H1 (cell line): ENCODE measurements at regions not wholly inside any gene's neighbourhood (a gene's known extent, or its start where the extent isn't known, plus 50 kb on each side); places are given as distances from the start of the nearest gene placed in this dataset.

Experiments used
- CTCF ChIA-PET: fragments of 300-600 bp; sonication (Branson Sonifier 250); formaldehyde crosslinking; loops from one replicate; lab custom pipeline; 2021; ENCODE audit not compliant: partially characterized antibody; lab: Charles Lee
- POLR2A ChIA-PET: fragments of 300-600 bp; sonication (Branson Sonifier 250); formaldehyde crosslinking; loops from one replicate; lab custom pipeline; 2021; ENCODE audit warnings: inconsistent platforms; ENCODE audit not compliant: partially characterized antibody; lab: Charles Lee
- DNase-seq, 2 experiments: peaks; one replicate each; pipeline versions ENCODE4 v3.0.0 to v3.0.0-alpha.2; 2010 to 2022; ENCODE audit warnings: low spot score in 2 of 2, low read depth in 1 of 2, mixed read lengths in 1 of 2
- FAIRE-seq: peaks from 2 replicates; lab custom pipeline; 2011; peaks lifted over from hg19 to GRCh38; lab: Jason Lieb, UNC
- H2AFZ ChIP-seq: 2 replicates; pipeline ENCODE4 v1.8.1; 2012; ENCODE audit warnings: low read length, inconsistent platforms
- H2AK5ac ChIP-seq: 2 replicates; pipeline ENCODE4 v1.6.1; 2013; ENCODE audit warnings: low read depth, low read length
- H2BK120ac ChIP-seq: replicated peaks from 2 replicates; pipeline ENCODE3; 2013; ENCODE audit warnings: low read depth, low read length, inconsistent platforms
- H2BK12ac ChIP-seq: 2 replicates; pipeline ENCODE4 v1.6.1; 2013; ENCODE audit warnings: low read depth, low read length
- H2BK15ac ChIP-seq: 2 replicates; pipeline ENCODE4 v1.6.1; 2013; ENCODE audit warnings: low read length
- H2BK20ac ChIP-seq: 2 replicates; pipeline ENCODE4 v1.6.1; 2013; ENCODE audit warnings: low read length
- H2BK5ac ChIP-seq: 2 replicates; pipeline ENCODE4 v1.6.1; 2013; ENCODE audit warnings: low read depth, low read length
- H3K14ac ChIP-seq: 2 replicates; pipeline ENCODE4 v1.6.1; 2013; ENCODE audit warnings: inconsistent platforms; ENCODE audit not compliant: insufficient read length
- H3K18ac ChIP-seq: 2 replicates; pipeline ENCODE4 v1.6.1; 2013; ENCODE audit warnings: low read length; ENCODE audit errors: extremely low read depth
- H3K23ac ChIP-seq: 2 replicates; pipeline ENCODE4 v1.6.1; 2013; ENCODE audit warnings: inconsistent platforms; ENCODE audit not compliant: insufficient read length
- H3K23me2 ChIP-seq: 2 replicates; pipeline ENCODE4 v1.6.1; 2013; ENCODE audit warnings: low read depth, low read length
- H3K27ac ChIP-seq: 2 replicates; pipeline ENCODE4 v1.6.1; 2011; ENCODE audit warnings: low read depth, low read length, inconsistent platforms
- H3K27me3 ChIP-seq, 4 experiments: replicated peaks in 1 of 4; 1 replicate in 1 of 4; 2 replicates in 3 of 4; pipeline versions ENCODE4 v1.6.1 to v1.8.1; 2011 to 2013; ENCODE audit warnings: low read length in 3 of 4, mild to moderate bottlenecking in 3 of 4, inconsistent platforms in 2 of 4, mixed read lengths in 2 of 4, moderate library complexity in 1 of 4; ENCODE audit not compliant: control insufficient read depth in 3 of 4, insufficient read depth in 3 of 4; ENCODE audit errors: extremely low read depth in 1 of 4
- H3K36me3 ChIP-seq, 4 experiments: 2 replicates each; pipeline versions ENCODE4 v1.6.1 to v1.8.1; 2011 to 2013; ENCODE audit warnings: mild to moderate bottlenecking in 4 of 4, low read length in 3 of 4, moderate library complexity in 2 of 4, control low read depth in 1 of 4, inconsistent platforms in 1 of 4; ENCODE audit not compliant: insufficient read depth in 4 of 4, control insufficient read depth in 2 of 4
- H3K4ac ChIP-seq: replicated peaks from 2 replicates; pipeline ENCODE3; 2013; ENCODE audit warnings: low read length, low read depth, mixed read lengths, inconsistent platforms; ENCODE audit not compliant: insufficient read length
- H3K4me1 ChIP-seq, 4 experiments: replicated peaks in 1 of 4; 1 replicate in 1 of 4; 2 replicates in 3 of 4; pipeline versions ENCODE4 v1.6.1 to v1.8.1; 2011 to 2013; ENCODE audit warnings: low read length in 3 of 4, inconsistent platforms in 2 of 4, mixed read lengths in 1 of 4; ENCODE audit not compliant: insufficient read depth in 4 of 4, control insufficient read depth in 3 of 4
- H3K4me2 ChIP-seq, 2 experiments: 2 replicates each; pipeline versions ENCODE4 v1.6.1 to v1.8.1; 2011 to 2013; ENCODE audit warnings: low read depth in 2 of 2, low read length in 2 of 2, control low read depth in 1 of 2, inconsistent platforms in 1 of 2, mild to moderate bottlenecking in 1 of 2; ENCODE audit not compliant: insufficient read depth in 1 of 2
- H3K4me3 ChIP-seq, 4 experiments: fragments of 200-600, 300-600 bp in 1 of 4; sonication (generic), shearing (Covaris generic), sonication (Bioruptor Twin) in 1 of 4; 2 replicates each; pipeline versions ENCODE4 v1.5.1 to v1.8.1; 2011 to 2016; ENCODE audit warnings: low read length in 4 of 4, low read depth in 3 of 4, control low read depth in 2 of 4, inconsistent platforms in 2 of 4, mild to moderate bottlenecking in 2 of 4, mixed read lengths in 1 of 4, moderate library complexity in 1 of 4; ENCODE audit not compliant: insufficient read depth in 2 of 4; ENCODE audit errors: extremely low read depth in 1 of 4
- H3K56ac ChIP-seq: replicated peaks from 2 replicates; pipeline ENCODE3; 2013; ENCODE audit warnings: low read depth, mild to moderate bottlenecking, mixed read lengths, low read length, inconsistent platforms; ENCODE audit not compliant: insufficient read length
- H3K79me1 ChIP-seq: 2 replicates; pipeline ENCODE4 v1.6.1; 2013; ENCODE audit warnings: low read depth, low read length, control low read depth
- H3K79me2 ChIP-seq, 2 experiments: 2 replicates each; pipeline versions ENCODE4 v1.6.1 to v1.8.1; 2012 to 2013; ENCODE audit warnings: low read length in 2 of 2, mild to moderate bottlenecking in 2 of 2, inconsistent platforms in 1 of 2; ENCODE audit not compliant: insufficient read depth in 2 of 2, control insufficient read depth in 1 of 2
- H3K9ac ChIP-seq, 4 experiments: replicated peaks in 1 of 4; 1 replicate in 1 of 4; 2 replicates in 3 of 4; pipeline versions ENCODE4 v1.6.1 to v1.8.1; 2011 to 2013; ENCODE audit warnings: low read depth in 3 of 4, low read length in 3 of 4, control low read depth in 2 of 4, mild to moderate bottlenecking in 2 of 4, moderate library complexity in 2 of 4, inconsistent platforms in 1 of 4; ENCODE audit errors: extremely low read depth in 1 of 4
- H3K9me3 ChIP-seq, 2 experiments: 2 replicates each; pipeline versions ENCODE4 v1.6.1 to v1.8.1; 2012 to 2013; ENCODE audit warnings: mild to moderate bottlenecking in 2 of 2, moderate library complexity in 2 of 2, control low read depth in 1 of 2, inconsistent platforms in 1 of 2, low read depth in 1 of 2, low read length in 1 of 2, mixed read lengths in 1 of 2; ENCODE audit not compliant: insufficient read depth in 2 of 2
- H4K20me1 ChIP-seq, 2 experiments: replicated peaks in 1 of 2; 2 replicates each; pipeline versions ENCODE3 to v1.8.1; 2011 to 2013; ENCODE audit warnings: inconsistent platforms in 2 of 2, low read length in 2 of 2, mild to moderate bottlenecking in 1 of 2; ENCODE audit not compliant: insufficient read depth in 2 of 2, control insufficient read depth in 1 of 2
- H4K5ac ChIP-seq: 2 replicates; pipeline ENCODE4 v1.6.1; 2013; ENCODE audit warnings: low read length, low read depth, mixed read lengths, inconsistent platforms; ENCODE audit not compliant: insufficient read length
- H4K8ac ChIP-seq: 2 replicates; pipeline ENCODE4 v1.8.0; 2013; ENCODE audit warnings: mild to moderate bottlenecking, moderate library complexity, low read length, inconsistent platforms; ENCODE audit not compliant: insufficient read depth; ENCODE audit errors: extremely low read depth
- H4K91ac ChIP-seq: replicated peaks from 2 replicates; pipeline ENCODE3; 2013; ENCODE audit warnings: low read length, mixed read lengths, inconsistent platforms; ENCODE audit not compliant: insufficient read length
- SP1 ChIP-seq: IDR thresholded peaks from 2 replicates; pipeline ENCODE4 v1.6.1; 2011; ENCODE audit warnings: low read depth, low read length
- SUZ12 ChIP-seq: fragments of 200-600 bp; sonication (generic); IDR thresholded peaks from 2 replicates; pipeline ENCODE4 v1.6.1; 2012; ENCODE audit warnings: mild to moderate bottlenecking, inconsistent platforms, low read length, moderate library complexity, mixed read lengths
- TAF1 ChIP-seq: IDR thresholded peaks from 2 replicates; pipeline ENCODE4 v1.6.1; 2011; ENCODE audit warnings: mild to moderate bottlenecking, low read depth, low read length
- TCF12 ChIP-seq: IDR thresholded peaks from 2 replicates; pipeline ENCODE4 v1.6.1; 2011; ENCODE audit warnings: low read depth, mild to moderate bottlenecking, low read length
- WGBS, 2 experiments: shearing (Covaris generic) in 1 of 2; methylation state at CpG; one replicate each; pipeline versions ENCODE4 v1.1.6 to v1.1.7; 2013 to 2015; ENCODE audit warnings: low lambda C conversion rate in 2 of 2, mixed read lengths in 2 of 2, inconsistent platforms in 1 of 2, low coverage in 1 of 2, missing lambda C conversion rate in 1 of 2; ENCODE audit not compliant: insufficient replicate concordance in 2 of 2, insufficient coverage in 1 of 2, insufficient read length in 1 of 2; ENCODE audit errors: extremely low coverage in 1 of 2, missing lambda C conversion rate in 1 of 2; 5-methylcytosine and 5-hydroxymethylcytosine counted together

GRCh38 chr6:140002396-140003022 is 628.1 kb upstream of the CITED2 start:
- ChIA-PET CTCF (no interaction called here), POLR2A (no interaction called here)
- Histone ChIP-seq H3K79me1 (no peaks in the 10 kb centered on the region), H4K5ac (no peak overlapping the region), H2AK5ac (no peak overlapping the region), H3K27ac (no peak overlapping the region), H2BK15ac (no peak overlapping the region), H3K4ac (no peak overlapping the region), H3K14ac (no peak overlapping the region), H3K4me3 (no peak overlapping the region), H4K20me1 (no peaks in the 10 kb centered on the region), H2BK5ac (no peak overlapping the region), H2BK120ac (no peak overlapping the region), H2BK12ac (no peak overlapping the region), H3K36me3 (no peaks in the 10 kb centered on the region), H3K4me1 (no peaks in the 10 kb centered on the region; a peak in 1 of 7 replicates), H3K79me2 (no peaks in the 10 kb centered on the region), H4K91ac (no peak overlapping the region), H3K9ac (no peak overlapping the region), H4K8ac (no peak overlapping the region), H2AFZ (no peak overlapping the region), H3K9me3 (peaks cover 1 to 9% of the 10 kb centered on the region in 2 experiments; a peak in 2 of 4 replicates), H3K23ac (no peak overlapping the region), H2BK20ac (no peak overlapping the region), H3K18ac (no peak overlapping the region), H3K4me2 (no peak overlapping the region), H3K23me2 (no peaks in the 10 kb centered on the region), H3K56ac (no peak overlapping the region), H3K27me3 (no peaks in the 10 kb centered on the region)
- no peak for FAIRE-seq
- WGBS, 2 experiments = 92% methylated on average over 4 of the region's 4 CpGs; no CpG with 5 or more reads in 1 of the 2 experiments
- DNase-seq = no peak
- TF ChIP-seq TCF12 = no peak
- no peak for TF ChIP-seq SP1
- TF ChIP-seq SUZ12 = no peak
- no peak for TF ChIP-seq TAF1
